Endothelial cell of umbilical vein (primary cell): ENCODE measurements at regions not wholly inside any gene's neighbourhood (a gene's known extent, or its start where the extent isn't known, plus 50 kb on each side); places are given as distances from the start of the nearest gene placed in this dataset.

ENCODE experiments used
- BruUV-seq: library from RNA; stranded (reverse); fragments of 400-500 nt; replicated peaks from 2 replicates; lab custom pipeline; 2021; lab: Mats Ljungman, UMichigan
- CTCF ChIA-PET: fragments of 300-600, 350-600 bp; sonication (Branson Sonifier 250); formaldehyde crosslinking; loops from one replicate; lab custom pipeline; 2021; ENCODE audit warnings: antibody characterized with exemption, inconsistent platforms; lab: Charles Lee
- POLR2A ChIA-PET: fragments of 300-600, 350-600 bp; sonication (Branson Sonifier 250); formaldehyde crosslinking; loops from one replicate; lab custom pipeline; 2021; ENCODE audit warnings: antibody characterized with exemption, inconsistent platforms; lab: Charles Lee
- DNase-seq: peaks from one replicate; pipeline ENCODE4 v3.0.0-alpha.2; 2011; ENCODE audit warnings: low read depth, low spot score
- FAIRE-seq: peaks from 2 replicates; lab custom pipeline; 2011; peaks lifted over from hg19 to GRCh38; lab: Jason Lieb, UNC
- H2AFZ ChIP-seq: 2 replicates; pipeline ENCODE4 v1.6.0; 2012; ENCODE audit warnings: low read depth, low read length, control low read depth, inconsistent platforms
- H3K27ac ChIP-seq: 2 replicates; pipeline ENCODE4 v1.5.1; 2011; ENCODE audit warnings: low read depth, mild to moderate bottlenecking, control low read depth, low read length, moderate library complexity; ENCODE audit not compliant: insufficient read depth
- H3K27me3 ChIP-seq, 2 experiments: 2 replicates each; pipeline versions ENCODE4 v1.6.0 to v1.6.1; 2011; ENCODE audit warnings: low read length in 2 of 2, mixed read lengths in 1 of 2; ENCODE audit not compliant: control insufficient read depth in 2 of 2, insufficient read depth in 2 of 2
- H3K36me3 ChIP-seq, 2 experiments: 2 replicates in 1 of 2; 3 replicates in 1 of 2; pipeline ENCODE4 v1.5.1; 2011; ENCODE audit warnings: low read length in 2 of 2, mild to moderate bottlenecking in 1 of 2, moderate library complexity in 1 of 2; ENCODE audit not compliant: control insufficient read depth in 2 of 2, insufficient read depth in 2 of 2; ENCODE audit errors: extremely low read depth in 1 of 2
- H3K4me1 ChIP-seq: 3 replicates; pipeline ENCODE4 v1.5.1; 2011; ENCODE audit warnings: mild to moderate bottlenecking, low read length; ENCODE audit not compliant: control insufficient read depth, insufficient read depth; ENCODE audit errors: extremely low read depth
- H3K4me2 ChIP-seq: 2 replicates; pipeline ENCODE4 v1.6.1; 2011; ENCODE audit warnings: low read length, control low read depth, mixed read lengths; ENCODE audit not compliant: insufficient read depth
- H3K4me3 ChIP-seq, 3 experiments: fragments of 200-600 bp in 1 of 3; sonication (generic), shearing (Covaris generic) in 1 of 3; replicated peaks in 1 of 3; 2 replicates each; pipeline ENCODE4 v1.5.1; 2011 to 2016; ENCODE audit warnings: control low read depth in 3 of 3, low read length in 3 of 3, mild to moderate bottlenecking in 2 of 3, inconsistent platforms in 1 of 3, low read depth in 1 of 3, moderate library complexity in 1 of 3; ENCODE audit not compliant: insufficient read depth in 1 of 3
- H3K79me2 ChIP-seq: 2 replicates; pipeline ENCODE4 v1.6.0; 2012; ENCODE audit warnings: low read length, inconsistent platforms; ENCODE audit not compliant: control insufficient read depth, insufficient read depth
- H3K9ac ChIP-seq: replicated peaks from 2 replicates; pipeline ENCODE3; 2011; ENCODE audit warnings: low read length, control low read depth; ENCODE audit not compliant: insufficient read depth; ENCODE audit errors: extremely low read depth
- H3K9me1 ChIP-seq: replicated peaks from 3 replicates; pipeline ENCODE4 v1.6.0; 2011; ENCODE audit warnings: mild to moderate bottlenecking, low read length; ENCODE audit not compliant: control insufficient read depth, insufficient read depth; ENCODE audit errors: extremely low read depth
- H3K9me3 ChIP-seq: replicated peaks from 2 replicates; pipeline ENCODE4 v1.5.1; 2012; ENCODE audit warnings: low read length, inconsistent platforms; ENCODE audit not compliant: control insufficient read depth, insufficient read depth
- H4K20me1 ChIP-seq: replicated peaks from 2 replicates; pipeline ENCODE3; 2011; ENCODE audit warnings: mild to moderate bottlenecking, low read length; ENCODE audit not compliant: control insufficient read depth, insufficient read depth; ENCODE audit errors: extremely low read depth
- EZH2 ChIP-seq: IDR thresholded peaks from 2 replicates; pipeline ENCODE4 v1.6.1; 2012; ENCODE audit warnings: borderline replicate concordance, low read depth, mild to moderate bottlenecking, moderate library complexity, low read length, inconsistent platforms; ENCODE audit not compliant: severe bottlenecking
- FOS ChIP-seq: IDR thresholded peaks from 2 replicates; pipeline ENCODE4 v1.6.1; 2011; ENCODE audit warnings: mild to moderate bottlenecking, low read length, moderate library complexity, borderline replicate concordance; ENCODE audit not compliant: insufficient read depth
- GATA2 ChIP-seq: IDR thresholded peaks from 2 replicates; pipeline ENCODE4 v1.7.0; 2011; ENCODE audit warnings: low read depth, mild to moderate bottlenecking, moderate library complexity, mixed read lengths, low read length; ENCODE audit not compliant: insufficient read length, insufficient read depth
- JUN ChIP-seq: IDR thresholded peaks from 2 replicates; pipeline ENCODE4 v1.6.1; 2011; ENCODE audit warnings: borderline replicate concordance, low read depth; ENCODE audit not compliant: insufficient read length, insufficient read depth
- MYC ChIP-seq: IDR thresholded peaks from one replicate; pipeline ENCODE4 v1.6.1; 2011; ENCODE audit warnings: mild to moderate bottlenecking, low read depth, low read length
- POLR2A ChIP-seq: IDR thresholded peaks from 2 replicates; pipeline ENCODE4 v1.6.1; 2012; ENCODE audit warnings: low read depth, mild to moderate bottlenecking, control low read depth, low read length
- POLR2AphosphoS5 ChIP-seq: IDR thresholded peaks from 2 replicates; pipeline ENCODE4 v1.6.1; 2012; ENCODE audit warnings: low read depth, mild to moderate bottlenecking, control low read depth, low read length, moderate library complexity; ENCODE audit not compliant: insufficient read depth
- dilution Hi-C: fragments of 300-500 bp; cut with MboI; formaldehyde crosslinking; loops from one replicate; pipeline ENCODE4 v1.15.0; 2019; ENCODE audit warnings: low sequenced_read_pairs; ENCODE audit not compliant: extremely low pct_ligation_motif_present
- intact Hi-C: fragments of 100-400 bp; cut with micrococcal nuclease; formaldehyde crosslinking; loops from one replicate; pipeline ENCODE4 v1.10.0; 2022
- TF ChIP-seq, protein P1 (sequence below): IDR thresholded peaks from 2 replicates; pipeline ENCODE4 v1.6.1; 2011; ENCODE audit not compliant: insufficient read depth, insufficient read length
- TF ChIP-seq, protein P2 (sequence below), 2 donors: IDR thresholded peaks; 1 replicate in 1 of 2; 2 replicates in 1 of 2; pipeline ENCODE4 v1.5.1; 2011; ENCODE audit warnings: low read length in 2 of 2, mild to moderate bottlenecking in 2 of 2, moderate library complexity in 2 of 2, control low read depth in 1 of 2, inconsistent platforms in 1 of 2, low read depth in 1 of 2; ENCODE audit not compliant: insufficient read depth in 1 of 2; ENCODE audit errors: extremely low read depth in 1 of 2

DNA sequence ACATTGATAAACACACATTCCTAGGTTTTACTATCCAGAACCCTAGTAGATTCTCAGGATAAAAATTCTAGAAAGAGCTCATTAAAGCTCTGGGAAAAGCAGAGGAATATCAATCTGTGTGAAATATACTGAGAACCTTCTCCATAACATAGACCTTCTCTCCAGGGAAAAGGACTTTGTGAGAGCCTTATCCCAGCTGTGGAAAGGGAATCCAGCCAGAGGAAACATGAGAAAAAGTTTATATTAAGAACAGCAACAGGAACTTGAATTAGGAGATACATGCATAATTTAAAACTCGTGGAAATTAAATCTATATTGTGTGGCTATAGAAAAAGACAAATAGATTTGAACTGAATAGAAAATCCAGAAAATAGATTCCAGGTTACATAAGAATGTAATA is 1639.9 kb downstream of the EFNB2 start:
- no TSS peak for BruUV-seq
- Histone ChIP-seq H3K36me3 (no peaks in the 10 kb centered on the region), H3K9ac (no peak overlapping the region), H3K9me3 (no peaks in the 10 kb centered on the region), H3K4me1 (no peaks in the 10 kb centered on the region), H3K27me3 (no peaks in the 10 kb centered on the region), H2AFZ (no peak overlapping the region), H3K4me3 (no peak overlapping the region), H4K20me1 (no peaks in the 10 kb centered on the region), H3K9me1 (no peaks in the 10 kb centered on the region), H3K27ac (no peak overlapping the region), H3K4me2 (no peak overlapping the region), H3K79me2 (no peaks in the 10 kb centered on the region)
- dilution Hi-C loops (no loop called here), intact Hi-C loops (no loop called here)
- POLR2A ChIA-PET, result no interaction called here
- DNase-seq, result no peak
- TF ChIP-seq, protein P1, sequence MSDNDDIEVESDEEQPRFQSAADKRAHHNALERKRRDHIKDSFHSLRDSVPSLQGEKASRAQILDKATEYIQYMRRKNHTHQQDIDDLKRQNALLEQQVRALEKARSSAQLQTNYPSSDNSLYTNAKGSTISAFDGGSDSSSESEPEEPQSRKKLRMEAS, result no peak
- TF ChIP-seq, protein P2, sequence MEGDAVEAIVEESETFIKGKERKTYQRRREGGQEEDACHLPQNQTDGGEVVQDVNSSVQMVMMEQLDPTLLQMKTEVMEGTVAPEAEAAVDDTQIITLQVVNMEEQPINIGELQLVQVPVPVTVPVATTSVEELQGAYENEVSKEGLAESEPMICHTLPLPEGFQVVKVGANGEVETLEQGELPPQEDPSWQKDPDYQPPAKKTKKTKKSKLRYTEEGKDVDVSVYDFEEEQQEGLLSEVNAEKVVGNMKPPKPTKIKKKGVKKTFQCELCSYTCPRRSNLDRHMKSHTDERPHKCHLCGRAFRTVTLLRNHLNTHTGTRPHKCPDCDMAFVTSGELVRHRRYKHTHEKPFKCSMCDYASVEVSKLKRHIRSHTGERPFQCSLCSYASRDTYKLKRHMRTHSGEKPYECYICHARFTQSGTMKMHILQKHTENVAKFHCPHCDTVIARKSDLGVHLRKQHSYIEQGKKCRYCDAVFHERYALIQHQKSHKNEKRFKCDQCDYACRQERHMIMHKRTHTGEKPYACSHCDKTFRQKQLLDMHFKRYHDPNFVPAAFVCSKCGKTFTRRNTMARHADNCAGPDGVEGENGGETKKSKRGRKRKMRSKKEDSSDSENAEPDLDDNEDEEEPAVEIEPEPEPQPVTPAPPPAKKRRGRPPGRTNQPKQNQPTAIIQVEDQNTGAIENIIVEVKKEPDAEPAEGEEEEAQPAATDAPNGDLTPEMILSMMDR (IDR thresholded peaks at IDR 0.05; ENCODE audit: extremely low read depth in 1 of 2, insufficient read depth in 1 of 2, low read depth in 1 of 2, low read length in 2 of 2), result no peak
- TF ChIP-seq POLR2AphosphoS5 (no peak), MYC (no peak), GATA2 (no peak), JUN (no peak), POLR2A (no peak), EZH2 (no peak), FOS (no peak)
- CTCF ChIA-PET, result no interaction called here
- FAIRE-seq, result no peak
